ENCODE measurements at regions not wholly inside any gene's neighbourhood (a gene's known extent, or its start where the extent isn't known, plus 50 kb on each side); places are given as distances from the start of the nearest gene placed in this dataset.

GRCh38 chr7:42858570-42858969, 53.3 kb downstream of the C7orf25 start:
- Histone ChIP-seq H3K27me3 (ENCODE audit: control insufficient read depth in 1 of 2, insufficient read depth in 2 of 2, low read length in 2 of 2) (no peaks in the 10 kb centered on the region), H3K36me3 (ENCODE audit: insufficient read depth, low read length) (no peaks in the 10 kb centered on the region)

GRCh38 chr7:42856605-42856987, 55.3 kb downstream of the C7orf25 start:
- no peaks in the 10 kb centered on the region for H3K9me3 ChIP-seq (ENCODE audit: low read length)
- H3K4me3 ChIP-seq (ENCODE audit: low read depth in 1 of 2, low read length in 2 of 2) = peak overlapping the region; percentile 32 to 52
- no peak overlapping the region for H3K27ac ChIP-seq (ENCODE audit: low read depth, low read length)
- H3K9ac ChIP-seq (ENCODE audit: low read length) = no peak overlapping the region
- no peaks in the 10 kb centered on the region for H3K4me1 ChIP-seq (ENCODE audit: insufficient read depth, low read length)
- H3K36me3 ChIP-seq (ENCODE audit: insufficient read depth, low read length) = no peaks in the 10 kb centered on the region
- no peaks in the 10 kb centered on the region for H3K27me3 ChIP-seq (ENCODE audit: control insufficient read depth in 1 of 2, insufficient read depth in 2 of 2, low read length in 2 of 2)

More at GRCh38 chr7:42858570-42858969, 53.3 kb downstream of the C7orf25 start:
- Histone ChIP-seq H3K4me3 (ENCODE audit: low read depth in 1 of 2, low read length in 2 of 2) (no peak overlapping the region), H3K4me1 (ENCODE audit: insufficient read depth, low read length) (no peaks in the 10 kb centered on the region), H3K9ac (ENCODE audit: low read length) (no peak overlapping the region), H3K9me3 (ENCODE audit: low read length) (no peaks in the 10 kb centered on the region), H3K27ac (ENCODE audit: low read depth, low read length) (no peak overlapping the region)

- Histone ChIP-seq H3K27ac (ENCODE audit: low read depth, low read length) (no peak overlapping the region), H3K4me1 (ENCODE audit: insufficient read depth, low read length) (no peaks in the 10 kb centered on the region), H3K27me3 (ENCODE audit: control insufficient read depth in 1 of 2, insufficient read depth in 2 of 2, low read length in 2 of 2) (no peaks in the 10 kb centered on the region), H3K36me3 (ENCODE audit: insufficient read depth, low read length) (no peaks in the 10 kb centered on the region), H3K4me3 (ENCODE audit: low read depth in 1 of 2, low read length in 2 of 2) (no peak overlapping the region), H3K9ac (ENCODE audit: low read length) (no peak overlapping the region), H3K9me3 (ENCODE audit: low read length) (no peaks in the 10 kb centered on the region)
Measured at GRCh38 chr7:42854571-42855118, 57.2 kb downstream of the C7orf25 start.

DNA sequence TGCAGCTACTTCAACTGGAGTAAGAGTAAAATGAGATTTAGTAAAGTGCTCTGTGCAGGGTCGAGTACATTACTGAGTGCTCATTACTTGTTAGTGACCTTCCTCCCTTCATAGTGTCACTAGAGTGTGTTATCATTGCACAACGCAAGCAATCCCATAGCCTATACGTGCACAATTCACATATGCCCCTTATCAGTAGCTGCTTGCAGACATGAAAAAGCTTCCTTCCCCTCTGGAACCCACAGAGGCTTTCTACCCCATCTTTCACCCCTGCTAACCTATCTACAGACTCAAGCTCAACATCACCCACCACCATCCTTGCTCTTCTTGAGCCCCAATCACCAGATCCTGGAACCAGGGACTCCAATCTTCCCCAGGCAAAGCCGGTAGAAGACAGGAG, 59.3 kb downstream of the C7orf25 start:
- no peak overlapping the region for H3K27ac ChIP-seq (ENCODE audit: low read depth, low read length)

DNA sequence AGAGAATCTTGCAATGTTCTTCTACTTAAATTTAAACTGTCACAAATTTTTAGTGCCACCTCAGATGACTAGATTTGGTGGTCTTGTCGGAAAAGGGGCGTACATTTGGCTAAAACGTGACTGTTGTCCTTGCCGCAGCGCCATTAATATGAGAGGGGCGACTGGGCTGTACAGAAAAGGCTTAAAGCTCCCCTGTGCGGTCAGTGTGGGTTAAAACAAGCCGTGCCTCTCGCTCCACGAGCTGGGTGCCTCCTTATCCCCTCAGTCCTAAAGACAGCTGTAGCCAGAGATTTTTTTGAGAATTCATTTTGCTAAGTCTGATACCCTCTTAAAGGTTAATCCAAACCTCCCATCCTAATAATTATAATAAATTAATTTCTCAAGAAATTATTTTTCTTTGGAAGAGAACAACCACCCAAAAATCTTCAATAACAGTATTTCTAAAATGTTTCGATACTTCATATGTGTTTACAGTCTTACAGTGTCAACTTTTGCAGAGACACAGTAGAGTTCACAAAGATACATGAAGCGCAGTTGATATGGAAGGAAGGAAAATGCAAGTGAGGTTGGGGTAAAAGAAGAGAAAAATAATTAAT, 68.6 kb downstream of the C7orf25 start:
- Histone ChIP-seq H3K27ac (ENCODE audit: low read depth, low read length) (no peak overlapping the region), H3K9me3 (ENCODE audit: low read length) (no peaks in the 10 kb centered on the region), H3K36me3 (ENCODE audit: insufficient read depth, low read length) (no peaks in the 10 kb centered on the region), H3K4me1 (ENCODE audit: insufficient read depth, low read length) (no peaks in the 10 kb centered on the region), H3K27me3 (ENCODE audit: control insufficient read depth in 1 of 2, insufficient read depth in 2 of 2, low read length in 2 of 2) (no peaks in the 10 kb centered on the region), H3K4me3 (ENCODE audit: low read depth in 1 of 2, low read length in 2 of 2) (no peak overlapping the region), H3K9ac (ENCODE audit: low read length) (no peak overlapping the region)

More for the DNA sequence above, 59.3 kb downstream of the C7orf25 start:
- Histone ChIP-seq H3K9ac (ENCODE audit: low read length) (no peak overlapping the region), H3K27me3 (ENCODE audit: control insufficient read depth in 1 of 2, insufficient read depth in 2 of 2, low read length in 2 of 2) (no peaks in the 10 kb centered on the region), H3K36me3 (ENCODE audit: insufficient read depth, low read length) (no peaks in the 10 kb centered on the region), H3K9me3 (ENCODE audit: low read length) (no peaks in the 10 kb centered on the region), H3K4me1 (ENCODE audit: insufficient read depth, low read length) (no peaks in the 10 kb centered on the region), H3K4me3 (ENCODE audit: low read depth in 1 of 2, low read length in 2 of 2) (no peak overlapping the region)

GRCh38 chr7:42834676-42835075, 77.2 kb downstream of the C7orf25 start:
- Histone ChIP-seq H3K36me3 (ENCODE audit: insufficient read depth, low read length) (no peaks in the 10 kb centered on the region), H3K27ac (ENCODE audit: low read depth, low read length) (no peak overlapping the region), H3K4me3 (ENCODE audit: low read depth in 1 of 2, low read length in 2 of 2) (no peak overlapping the region), H3K27me3 (ENCODE audit: control insufficient read depth in 1 of 2, insufficient read depth in 2 of 2, low read length in 2 of 2) (no peaks in the 10 kb centered on the region), H3K4me1 (ENCODE audit: insufficient read depth, low read length) (peaks cover 22% of the 10 kb centered on the region), H3K9ac (ENCODE audit: low read length) (no peak overlapping the region), H3K9me3 (ENCODE audit: low read length) (no peaks in the 10 kb centered on the region)

DNA sequence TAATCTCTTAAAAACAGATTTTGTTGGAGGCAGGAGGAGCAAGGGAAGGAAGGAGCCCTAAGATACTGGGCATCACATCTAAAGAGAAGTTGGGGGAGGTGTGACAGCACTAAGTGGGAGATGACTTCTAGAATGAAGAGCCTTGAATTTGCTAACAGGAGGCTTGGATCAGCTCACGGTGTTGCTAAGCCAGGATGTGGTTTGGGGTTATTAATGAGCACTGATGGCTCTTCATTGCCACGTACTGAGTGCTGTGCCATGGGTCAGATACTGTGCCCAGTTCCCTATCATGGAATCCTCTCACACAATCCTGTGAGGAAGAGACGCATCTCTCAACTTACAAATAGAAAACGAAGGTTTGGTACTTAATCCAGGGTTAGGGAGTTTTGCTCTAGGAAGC, 78.5 kb downstream of the C7orf25 start:
- no peak overlapping the region for H3K27ac ChIP-seq (ENCODE audit: low read depth, low read length)
- H3K27me3 ChIP-seq (ENCODE audit: control insufficient read depth in 1 of 2, insufficient read depth in 2 of 2, low read length in 2 of 2) = no peaks in the 10 kb centered on the region
- no peaks in the 10 kb centered on the region for H3K9me3 ChIP-seq (ENCODE audit: low read length)
- no peak overlapping the region for H3K9ac ChIP-seq (ENCODE audit: low read length)
- no peak overlapping the region for H3K4me3 ChIP-seq (ENCODE audit: low read depth in 1 of 2, low read length in 2 of 2)
- peaks cover 22% of the 10 kb centered on the region for H3K4me1 ChIP-seq (ENCODE audit: insufficient read depth, low read length)
- H3K36me3 ChIP-seq (ENCODE audit: insufficient read depth, low read length) = no peaks in the 10 kb centered on the region

- no peaks in the 10 kb centered on the region for H3K27me3 ChIP-seq (ENCODE audit: control insufficient read depth in 1 of 2, insufficient read depth in 2 of 2, low read length in 2 of 2)
- peaks cover 22% of the 10 kb centered on the region for H3K4me1 ChIP-seq (ENCODE audit: insufficient read depth, low read length)
- no peak overlapping the region for H3K9ac ChIP-seq (ENCODE audit: low read length)
- H3K27ac ChIP-seq (ENCODE audit: low read depth, low read length) = no peak overlapping the region
- no peaks in the 10 kb centered on the region for H3K36me3 ChIP-seq (ENCODE audit: insufficient read depth, low read length)
- no peak overlapping the region for H3K4me3 ChIP-seq (ENCODE audit: low read depth in 1 of 2, low read length in 2 of 2)
- H3K9me3 ChIP-seq (ENCODE audit: low read length) = no peaks in the 10 kb centered on the region
Measured at GRCh38 chr7:42832667-42833066, 79.2 kb downstream of the C7orf25 start.

DNA sequence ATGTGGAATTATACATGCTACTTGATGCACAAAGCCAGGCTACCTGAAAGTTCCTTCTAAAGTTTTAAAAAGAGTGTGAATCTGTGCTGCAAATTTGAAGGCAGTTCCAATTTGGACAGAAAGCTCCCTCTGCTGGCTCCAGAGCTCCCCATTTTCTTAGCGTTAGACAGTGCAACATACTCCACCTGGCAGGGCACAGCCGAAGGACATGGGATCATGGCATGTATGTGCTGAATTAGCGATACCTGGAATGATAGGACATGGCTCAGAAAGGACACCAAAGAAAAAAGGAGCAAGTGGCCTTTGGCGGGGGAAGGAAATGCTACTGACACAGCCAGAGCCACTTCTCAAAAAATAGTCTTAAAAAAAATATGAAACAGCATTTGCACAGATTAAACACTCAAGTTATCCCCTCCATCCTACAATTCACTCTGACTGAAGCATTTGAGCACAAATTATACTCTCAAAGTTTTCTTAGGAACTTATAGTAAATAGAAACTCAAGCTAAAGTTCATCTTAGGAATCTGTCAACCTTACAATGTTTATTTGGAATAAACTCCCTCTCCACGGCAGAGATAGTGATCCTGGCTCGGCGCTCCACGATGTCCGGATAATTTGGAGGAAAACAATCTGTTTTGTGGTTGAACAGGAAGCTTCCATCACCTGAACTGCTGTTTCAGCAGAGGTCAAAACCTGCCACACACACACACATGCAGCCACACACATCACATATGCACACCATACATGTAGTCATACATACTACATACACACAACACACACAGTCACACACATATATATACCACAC, 80.0 kb downstream of the C7orf25 start:
- peaks cover 22% of the 10 kb centered on the region for H3K4me1 ChIP-seq (ENCODE audit: insufficient read depth, low read length)
- peak overlapping the region in 1 of 2 donors; percentile 26 for H3K4me3 ChIP-seq (ENCODE audit: low read depth in 1 of 2, low read length in 2 of 2)
- no peaks in the 10 kb centered on the region for H3K9me3 ChIP-seq (ENCODE audit: low read length)
- no peaks in the 10 kb centered on the region for H3K27me3 ChIP-seq (ENCODE audit: control insufficient read depth in 1 of 2, insufficient read depth in 2 of 2, low read length in 2 of 2)
- H3K27ac ChIP-seq (ENCODE audit: low read depth, low read length) = peak overlapping the region; percentile 3
- H3K9ac ChIP-seq (ENCODE audit: low read length) = no peak overlapping the region
- H3K36me3 ChIP-seq (ENCODE audit: insufficient read depth, low read length) = no peaks in the 10 kb centered on the region

GRCh38 chr7:42831006-42831717, 80.7 kb downstream of the C7orf25 start:
- no peaks in the 10 kb centered on the region for H3K27me3 ChIP-seq (ENCODE audit: control insufficient read depth in 1 of 2, insufficient read depth in 2 of 2, low read length in 2 of 2)
- peak overlapping the region in 1 of 2 donors; percentile 26 for H3K4me3 ChIP-seq (ENCODE audit: low read depth in 1 of 2, low read length in 2 of 2)
- peak overlapping the region; percentile 3 for H3K27ac ChIP-seq (ENCODE audit: low read depth, low read length)

GRCh38 chr7:42812779-42813178, 99.1 kb downstream of the C7orf25 start:
- no peaks in the 10 kb centered on the region for H3K4me1 ChIP-seq (ENCODE audit: insufficient read depth, low read length)
- no peak overlapping the region for H3K27ac ChIP-seq (ENCODE audit: low read depth, low read length)
- H3K4me3 ChIP-seq (ENCODE audit: low read depth in 1 of 2, low read length in 2 of 2) = no peak overlapping the region
- H3K9ac ChIP-seq (ENCODE audit: low read length) = no peak overlapping the region
- H3K36me3 ChIP-seq (ENCODE audit: insufficient read depth, low read length) = no peaks in the 10 kb centered on the region
- no peaks in the 10 kb centered on the region for H3K27me3 ChIP-seq (ENCODE audit: control insufficient read depth in 1 of 2, insufficient read depth in 2 of 2, low read length in 2 of 2)
- no peaks in the 10 kb centered on the region for H3K9me3 ChIP-seq (ENCODE audit: low read length)

More at GRCh38 chr7:42831006-42831717, 80.7 kb downstream of the C7orf25 start:
- peaks cover 22% of the 10 kb centered on the region for H3K4me1 ChIP-seq (ENCODE audit: insufficient read depth, low read length)
- no peaks in the 10 kb centered on the region for H3K9me3 ChIP-seq (ENCODE audit: low read length)
- H3K36me3 ChIP-seq (ENCODE audit: insufficient read depth, low read length) = no peaks in the 10 kb centered on the region
- H3K9ac ChIP-seq (ENCODE audit: low read length) = no peak overlapping the region
